ENCODE measurements at regions not wholly inside any gene's neighbourhood (a gene's known extent, or its start where the extent isn't known, plus 50 kb on each side); places are given as distances from the start of the nearest gene placed in this dataset.

GRCh38 chr5:29796013-29796412, 1397.5 kb upstream of the CDH6 start:
- TF ChIP-seq CTCF (IDR thresholded peaks at IDR 0.05; ENCODE audit: poor library complexity, severe bottlenecking) = no peak
- Histone ChIP-seq H3K36me3 (ENCODE audit: low read depth) (no peaks in the 10 kb centered on the region), H3K27ac (ENCODE audit: poor library complexity, severe bottlenecking) (no peak overlapping the region), H3K4me1 (ENCODE audit: insufficient read depth, poor library complexity, severe bottlenecking) (peaks cover 4% of the 10 kb centered on the region), H3K27me3 (ENCODE audit: insufficient read depth, poor library complexity, severe bottlenecking) (peaks cover 7% of the 10 kb centered on the region), H3K4me3 (ENCODE audit: severe bottlenecking) (no peak overlapping the region), H3K9me3 (ENCODE audit: severe bottlenecking) (no peaks in the 10 kb centered on the region)
- DNase-seq (ENCODE audit: low spot score) (no peak), ATAC-seq (ENCODE audit: low read depth) (no peak)

- H3K27ac ChIP-seq (ENCODE audit: poor library complexity, severe bottlenecking) = no peak overlapping the region
- H3K36me3 ChIP-seq (ENCODE audit: low read depth) = no peaks in the 10 kb centered on the region
- H3K9me3 ChIP-seq (ENCODE audit: severe bottlenecking) = no peaks in the 10 kb centered on the region
- H3K4me1 ChIP-seq (ENCODE audit: insufficient read depth, poor library complexity, severe bottlenecking) = peaks cover 4% of the 10 kb centered on the region
- H3K4me3 ChIP-seq (ENCODE audit: severe bottlenecking) = no peak overlapping the region
- no peak for TF ChIP-seq CTCF (IDR thresholded peaks at IDR 0.05; ENCODE audit: poor library complexity, severe bottlenecking)
- peaks cover 7% of the 10 kb centered on the region for H3K27me3 ChIP-seq (ENCODE audit: insufficient read depth, poor library complexity, severe bottlenecking)
- DNase-seq (ENCODE audit: low spot score) (no peak), ATAC-seq (ENCODE audit: low read depth) (no peak)
Measured at GRCh38 chr5:29795096-29795652, 1398.3 kb upstream of the CDH6 start.

GRCh38 chr5:29794141-29794787, 1399.2 kb upstream of the CDH6 start:
- Histone ChIP-seq H3K4me1 (ENCODE audit: insufficient read depth, poor library complexity, severe bottlenecking) (peaks cover 4% of the 10 kb centered on the region), H3K27me3 (ENCODE audit: insufficient read depth, poor library complexity, severe bottlenecking) (peaks cover 7% of the 10 kb centered on the region), H3K27ac (ENCODE audit: poor library complexity, severe bottlenecking) (no peak overlapping the region), H3K36me3 (ENCODE audit: low read depth) (no peaks in the 10 kb centered on the region), H3K4me3 (ENCODE audit: severe bottlenecking) (no peak overlapping the region), H3K9me3 (ENCODE audit: severe bottlenecking) (no peaks in the 10 kb centered on the region)
- DNase-seq (ENCODE audit: low spot score) (no peak), ATAC-seq (ENCODE audit: low read depth) (no peak)
- no peak for TF ChIP-seq CTCF (IDR thresholded peaks at IDR 0.05; ENCODE audit: poor library complexity, severe bottlenecking)

- no peak for DNase-seq (ENCODE audit: low spot score)
- H3K4me3 ChIP-seq (ENCODE audit: severe bottlenecking) = no peak overlapping the region
- no peaks in the 10 kb centered on the region for H3K36me3 ChIP-seq (ENCODE audit: low read depth)
- no peak for TF ChIP-seq CTCF (IDR thresholded peaks at IDR 0.05; ENCODE audit: poor library complexity, severe bottlenecking)
- H3K27me3 ChIP-seq (ENCODE audit: insufficient read depth, poor library complexity, severe bottlenecking) = peaks cover 7% of the 10 kb centered on the region
- no peak for ATAC-seq (ENCODE audit: low read depth)
- H3K9me3 ChIP-seq (ENCODE audit: severe bottlenecking) = no peaks in the 10 kb centered on the region
- peaks cover 4% of the 10 kb centered on the region for H3K4me1 ChIP-seq (ENCODE audit: insufficient read depth, poor library complexity, severe bottlenecking)
- no peak overlapping the region for H3K27ac ChIP-seq (ENCODE audit: poor library complexity, severe bottlenecking)
Measured at GRCh38 chr5:29790281-29790680, 1403.2 kb upstream of the CDH6 start.

GRCh38 chr5:29780401-29780800, 1413.1 kb upstream of the CDH6 start:
- H3K4me3 ChIP-seq (ENCODE audit: severe bottlenecking) = no peak overlapping the region
- peaks cover 5% of the 10 kb centered on the region for H3K4me1 ChIP-seq (ENCODE audit: insufficient read depth, poor library complexity, severe bottlenecking)
- no peak for TF ChIP-seq CTCF (IDR thresholded peaks at IDR 0.05; ENCODE audit: poor library complexity, severe bottlenecking)
- H3K36me3 ChIP-seq (ENCODE audit: low read depth) = no peaks in the 10 kb centered on the region
- DNase-seq (ENCODE audit: low spot score) (no peak), ATAC-seq (ENCODE audit: low read depth) (no peak)
- H3K27me3 ChIP-seq (ENCODE audit: insufficient read depth, poor library complexity, severe bottlenecking) = peaks cover 5% of the 10 kb centered on the region
- H3K27ac ChIP-seq (ENCODE audit: poor library complexity, severe bottlenecking) = no peak overlapping the region
- H3K9me3 ChIP-seq (ENCODE audit: severe bottlenecking) = no peaks in the 10 kb centered on the region
